BLaER1 treated with 17β-estradiol and CSF1 and Interleukin-3, amounts not matched to agents 10 nM and 100 nM (cell line): ENCODE measurements at regions not wholly inside any gene's neighbourhood (a gene's known extent, or its start where the extent isn't known, plus 50 kb on each side); places are given as distances from the start of the nearest gene placed in this dataset.

Experiments
- H3K27ac ChIP-seq, 11 experiments: shearing (Covaris generic); formaldehyde crosslinking; 2 replicates each; pipeline ENCODE4 v1.8.1; 2022
- H3K27me3 ChIP-seq, 11 experiments: shearing (Covaris generic); formaldehyde crosslinking; 2 replicates each; pipeline ENCODE4 v1.8.1; 2022
- H3K36me3 ChIP-seq, 11 experiments: shearing (Covaris generic); formaldehyde crosslinking; 2 replicates each; pipeline ENCODE4 v1.8.1; 2022
- H3K4me1 ChIP-seq, 10 experiments: shearing (Covaris generic); formaldehyde crosslinking; 2 replicates each; pipeline ENCODE4 v1.8.1; 2022
- H3K4me2 ChIP-seq, 11 experiments: shearing (Covaris generic); formaldehyde crosslinking; 2 replicates each; pipeline ENCODE4 v1.8.1; 2022
- H3K4me3 ChIP-seq, 10 experiments: shearing (Covaris generic); formaldehyde crosslinking; 2 replicates each; pipeline ENCODE4 v1.8.1; 2022
- H3K9ac ChIP-seq, 11 experiments: shearing (Covaris generic); formaldehyde crosslinking; 2 replicates each; pipeline ENCODE4 v1.8.1; 2022
- H3K9me3 ChIP-seq, 11 experiments: shearing (Covaris generic); formaldehyde crosslinking; replicated peaks in 1 of 11; 2 replicates each; pipeline ENCODE4 v1.8.1; 2022
- H4K20me1 ChIP-seq, 11 experiments: shearing (Covaris generic); formaldehyde crosslinking; 2 replicates each; pipeline ENCODE4 v1.8.1; 2022
- Cebpa-rat ChIP-seq, 11 experiments: shearing (Covaris generic); IDR thresholded peaks; 2 replicates each; pipeline ENCODE4 v1.8.1; 2022

DNA sequence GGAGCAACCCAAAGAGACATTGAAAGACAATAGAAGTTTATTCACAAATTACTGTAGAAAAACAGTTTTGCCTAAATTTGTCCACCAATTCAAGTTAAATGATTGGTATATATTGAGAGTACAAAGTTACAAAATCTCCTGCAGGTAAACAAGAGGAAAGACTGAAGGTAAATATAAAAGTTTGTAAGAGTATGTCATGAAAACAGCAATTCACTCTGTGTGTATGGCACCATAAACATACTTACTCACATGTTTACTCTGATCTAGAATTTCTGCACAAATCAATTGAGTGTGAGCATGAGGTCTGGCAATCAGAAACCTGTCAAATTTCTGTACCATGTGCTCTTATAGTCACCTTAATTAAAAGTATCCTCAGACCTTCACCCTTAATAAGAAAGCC, 800.9 kb upstream of the MBL2 start:
- Histone ChIP-seq H3K9ac (no peak overlapping the region), H3K4me2 (no peak overlapping the region), H3K9me3 (no peaks in the 10 kb centered on the region), H3K27ac (no peak overlapping the region), H4K20me1 (no peaks in the 10 kb centered on the region), H3K4me1 (no peaks in the 10 kb centered on the region), H3K27me3 (no peaks in the 10 kb centered on the region), H3K4me3 (no peak overlapping the region), H3K36me3 (no peaks in the 10 kb centered on the region)
- no peak for TF ChIP-seq Cebpa-rat (IDR thresholded peaks at IDR 0.05)

DNA sequence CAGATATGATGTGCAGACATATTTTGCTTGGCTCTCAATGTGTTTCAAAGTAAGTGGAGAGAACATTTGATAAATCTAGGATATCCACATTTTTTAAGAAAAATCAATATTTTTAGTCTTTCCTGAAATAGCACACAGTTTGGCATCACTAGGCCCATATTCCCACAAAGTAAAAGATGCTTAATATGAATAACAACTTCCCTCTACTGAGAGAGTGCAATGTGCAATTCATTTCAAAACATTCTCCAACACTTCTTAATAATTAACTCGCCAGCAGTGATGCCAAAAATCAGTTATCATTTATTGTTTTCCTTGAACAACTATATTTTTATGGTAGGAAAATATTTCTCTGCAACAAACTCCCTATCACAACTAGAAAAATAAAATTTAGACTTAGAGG, 800.2 kb upstream of the MBL2 start:
- Histone ChIP-seq H3K36me3 (no peaks in the 10 kb centered on the region), H3K9ac (no peak overlapping the region), H3K4me3 (no peak overlapping the region), H3K27me3 (no peaks in the 10 kb centered on the region), H3K27ac (no peak overlapping the region), H3K4me1 (no peaks in the 10 kb centered on the region), H4K20me1 (no peaks in the 10 kb centered on the region), H3K9me3 (no peaks in the 10 kb centered on the region), H3K4me2 (no peak overlapping the region)
- TF ChIP-seq Cebpa-rat (IDR thresholded peaks at IDR 0.05): no peak

GRCh38 chr10:53570221-53570620, 797.6 kb upstream of the MBL2 start:
- no peaks in the 10 kb centered on the region for H4K20me1 ChIP-seq
- TF ChIP-seq Cebpa-rat (IDR thresholded peaks at IDR 0.05): no peak
- H3K36me3 ChIP-seq: no peaks in the 10 kb centered on the region
- no peak overlapping the region for H3K9ac ChIP-seq
- H3K27me3 ChIP-seq: no peaks in the 10 kb centered on the region
- no peak overlapping the region for H3K4me3 ChIP-seq
- H3K4me2 ChIP-seq: no peak overlapping the region
- H3K9me3 ChIP-seq: no peaks in the 10 kb centered on the region
- H3K27ac ChIP-seq: no peak overlapping the region
- no peaks in the 10 kb centered on the region for H3K4me1 ChIP-seq

GRCh38 chr10:53569455-53569854, 796.9 kb upstream of the MBL2 start:
- no peaks in the 10 kb centered on the region for H3K9me3 ChIP-seq
- H3K9ac ChIP-seq: no peak overlapping the region
- TF ChIP-seq Cebpa-rat (IDR thresholded peaks at IDR 0.05): no peak
- H3K36me3 ChIP-seq: no peaks in the 10 kb centered on the region
- H4K20me1 ChIP-seq: no peaks in the 10 kb centered on the region
- H3K27me3 ChIP-seq: no peaks in the 10 kb centered on the region
- no peak overlapping the region for H3K4me2 ChIP-seq
- no peak overlapping the region for H3K27ac ChIP-seq
- no peak overlapping the region for H3K4me3 ChIP-seq
- no peaks in the 10 kb centered on the region for H3K4me1 ChIP-seq

DNA sequence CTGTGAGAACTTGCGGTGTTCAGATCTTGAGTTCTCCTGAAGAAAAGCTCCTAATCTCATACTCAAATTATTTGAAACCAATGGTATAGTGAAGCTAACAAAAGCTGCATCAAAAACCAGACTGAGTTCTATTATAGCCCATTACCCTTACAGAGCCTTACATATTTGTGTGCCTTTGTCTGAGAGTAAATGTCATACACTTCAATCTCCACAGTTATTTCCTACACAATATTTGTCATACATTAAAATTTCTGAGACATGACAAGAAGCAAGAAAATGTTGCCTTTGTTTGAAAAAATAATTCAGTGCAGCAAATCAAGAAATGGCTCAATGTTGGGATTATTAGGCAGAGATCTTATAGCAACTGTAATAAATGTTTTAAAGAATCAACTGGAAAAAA, 776.1 kb upstream of the MBL2 start:
- Histone ChIP-seq H3K27me3 (no peaks in the 10 kb centered on the region), H3K4me1 (no peaks in the 10 kb centered on the region), H3K4me3 (no peak overlapping the region), H3K4me2 (no peak overlapping the region), H3K9me3 (no peaks in the 10 kb centered on the region), H4K20me1 (no peaks in the 10 kb centered on the region), H3K27ac (no peak overlapping the region), H3K9ac (no peak overlapping the region), H3K36me3 (no peaks in the 10 kb centered on the region)
- no peak for TF ChIP-seq Cebpa-rat (IDR thresholded peaks at IDR 0.05)

- no peaks in the 10 kb centered on the region for H3K9me3 ChIP-seq
- H3K27ac ChIP-seq: no peak overlapping the region
- no peak for TF ChIP-seq Cebpa-rat (IDR thresholded peaks at IDR 0.05)
- no peak overlapping the region for H3K9ac ChIP-seq
- H3K27me3 ChIP-seq: no peaks in the 10 kb centered on the region
- no peaks in the 10 kb centered on the region for H3K36me3 ChIP-seq
- H4K20me1 ChIP-seq: no peaks in the 10 kb centered on the region
- H3K4me3 ChIP-seq: no peak overlapping the region
- no peak overlapping the region for H3K4me2 ChIP-seq
- no peaks in the 10 kb centered on the region for H3K4me1 ChIP-seq
These were observed 774.8 kb upstream of the MBL2 start for GRCh38 chr10:53547364-53547763.

DNA sequence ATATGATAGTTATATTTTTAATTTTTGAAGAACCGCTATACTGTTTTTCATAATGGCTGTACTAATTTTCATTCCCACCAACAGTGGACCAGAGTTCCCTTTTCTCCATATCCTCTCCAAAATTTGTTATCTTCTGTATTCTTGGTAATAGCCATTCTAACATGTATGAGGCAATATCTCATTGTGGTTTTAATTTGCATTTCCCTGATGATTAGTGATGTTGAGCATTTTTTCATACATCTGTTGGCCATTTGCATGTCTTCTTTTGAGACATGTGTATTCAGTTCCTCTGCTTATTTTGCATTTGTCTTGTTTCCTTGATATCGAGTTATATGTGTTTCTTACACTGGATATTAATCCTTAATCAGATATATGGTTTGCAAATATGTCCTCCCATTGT, 770.8 kb upstream of the MBL2 start:
- Histone ChIP-seq H3K4me3 (no peak overlapping the region), H3K27ac (no peak overlapping the region), H3K9me3 (no peaks in the 10 kb centered on the region), H4K20me1 (no peaks in the 10 kb centered on the region), H3K4me1 (no peaks in the 10 kb centered on the region), H3K9ac (no peak overlapping the region), H3K36me3 (no peaks in the 10 kb centered on the region), H3K4me2 (no peak overlapping the region), H3K27me3 (no peaks in the 10 kb centered on the region)
- TF ChIP-seq Cebpa-rat (IDR thresholded peaks at IDR 0.05): no peak

- H3K27me3 ChIP-seq: no peaks in the 10 kb centered on the region
- no peak overlapping the region for H3K4me3 ChIP-seq
- no peak for TF ChIP-seq Cebpa-rat (IDR thresholded peaks at IDR 0.05)
- no peaks in the 10 kb centered on the region for H3K4me1 ChIP-seq
- no peaks in the 10 kb centered on the region for H3K36me3 ChIP-seq
- H3K9ac ChIP-seq: no peak overlapping the region
- no peaks in the 10 kb centered on the region for H3K9me3 ChIP-seq
- H4K20me1 ChIP-seq: no peaks in the 10 kb centered on the region
- no peak overlapping the region for H3K4me2 ChIP-seq
- H3K27ac ChIP-seq: no peak overlapping the region
These were observed 764.9 kb upstream of the MBL2 start for GRCh38 chr10:53537508-53537907.

- Histone ChIP-seq H4K20me1 (no peaks in the 10 kb centered on the region), H3K27me3 (no peaks in the 10 kb centered on the region), H3K4me3 (no peak overlapping the region), H3K9ac (no peak overlapping the region), H3K36me3 (no peaks in the 10 kb centered on the region), H3K4me2 (no peak overlapping the region), H3K4me1 (no peaks in the 10 kb centered on the region), H3K27ac (no peak overlapping the region), H3K9me3 (no peaks in the 10 kb centered on the region)
- no peak for TF ChIP-seq Cebpa-rat (IDR thresholded peaks at IDR 0.05)
These were observed 763.7 kb upstream of the MBL2 start for GRCh38 chr10:53536322-53536721.

DNA sequence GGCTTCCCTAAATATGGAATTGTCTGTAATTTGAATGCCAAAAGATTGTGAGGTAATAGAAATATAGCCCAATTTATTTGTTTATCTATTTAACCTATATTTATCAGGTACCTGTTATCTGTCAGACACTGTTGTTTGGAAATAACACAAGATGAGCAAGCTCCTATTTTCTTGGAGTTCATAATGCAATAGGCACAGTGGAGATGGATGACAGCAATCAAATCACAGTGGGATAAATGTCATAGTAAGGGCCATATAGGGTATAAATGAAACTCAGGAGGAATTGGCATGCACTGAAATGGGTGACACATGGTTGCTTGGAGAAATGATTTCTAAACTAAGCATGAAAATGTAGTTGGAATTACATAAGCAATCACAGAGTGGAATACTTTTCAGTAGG, 761.8 kb upstream of the MBL2 start:
- H3K27me3 ChIP-seq: no peaks in the 10 kb centered on the region
- no peak for TF ChIP-seq Cebpa-rat (IDR thresholded peaks at IDR 0.05)
- no peaks in the 10 kb centered on the region for H3K4me1 ChIP-seq
- H3K4me2 ChIP-seq: no peak overlapping the region
- no peaks in the 10 kb centered on the region for H3K36me3 ChIP-seq
- no peak overlapping the region for H3K9ac ChIP-seq
- no peak overlapping the region for H3K27ac ChIP-seq
- no peak overlapping the region for H3K4me3 ChIP-seq
- H4K20me1 ChIP-seq: no peaks in the 10 kb centered on the region
- H3K9me3 ChIP-seq: no peaks in the 10 kb centered on the region

- Histone ChIP-seq H3K4me1 (no peaks in the 10 kb centered on the region), H3K27ac (no peak overlapping the region), H3K36me3 (no peaks in the 10 kb centered on the region), H3K9me3 (no peaks in the 10 kb centered on the region), H3K4me2 (no peak overlapping the region), H3K9ac (no peak overlapping the region), H3K27me3 (no peaks in the 10 kb centered on the region), H4K20me1 (no peaks in the 10 kb centered on the region), H3K4me3 (no peak overlapping the region)
- TF ChIP-seq Cebpa-rat (IDR thresholded peaks at IDR 0.05): no peak
These were observed 756.4 kb upstream of the MBL2 start for GRCh38 chr10:53528974-53529373.
